HG03342 (cell line): ENCODE measurements at regions not wholly inside any gene's neighbourhood (a gene's known extent, or its start where the extent isn't known, plus 50 kb on each side); places are given as distances from the start of the nearest gene placed in this dataset.

Source experiments
- ATAC-seq: cut with Tn5 transposase; IDR thresholded peaks from one replicate; pipeline ENCODE4 v1.9.1; 2021; ENCODE audit warnings: mild to moderate bottlenecking, moderate library complexity; ENCODE audit not compliant: unreplicated experiment

- ATAC-seq = no peak
Observed at GRCh38 chr4:175424111-175424510, 388.0 kb downstream of the GPM6A start.

GRCh38 chr4:175427751-175428150 lies 384.3 kb downstream of the GPM6A start:
- no peak for ATAC-seq

GRCh38 chr4:175431694-175432093 lies 380.4 kb downstream of the GPM6A start:
- no peak for ATAC-seq

- ATAC-seq = no peak
Observed at GRCh38 chr4:175435381-175435783, 376.7 kb downstream of the GPM6A start.

GRCh38 chr4:175436196-175436595 lies 375.9 kb downstream of the GPM6A start:
- no peak for ATAC-seq

- no peak for ATAC-seq
Observed at GRCh38 chr4:175440786-175441185, 371.3 kb downstream of the GPM6A start.

GRCh38 chr4:175441256-175441655 lies 370.8 kb downstream of the GPM6A start:
- no peak for ATAC-seq

- ATAC-seq = no peak
Observed at GRCh38 chr4:175443547-175443946, 368.5 kb downstream of the GPM6A start.

GRCh38 chr4:175444512-175444911 lies 367.6 kb downstream of the GPM6A start:
- ATAC-seq = no peak

GRCh38 chr4:175447016-175447415 lies 365.0 kb downstream of the GPM6A start:
- no peak for ATAC-seq

GRCh38 chr4:175450446-175450845 lies 361.6 kb downstream of the GPM6A start:
- ATAC-seq = no peak

GRCh38 chr4:175451238-175451965 lies 360.7 kb downstream of the GPM6A start:
- no peak for ATAC-seq

- no peak for ATAC-seq
Observed at GRCh38 chr4:175453456-175453855, 358.6 kb downstream of the GPM6A start.

- ATAC-seq = no peak
Observed at GRCh38 chr4:175456131-175456530, 355.9 kb downstream of the GPM6A start.

- no peak for ATAC-seq
Observed at GRCh38 chr4:175457956-175458355, 354.1 kb downstream of the GPM6A start.

- ATAC-seq = no peak
Observed at GRCh38 chr4:175459571-175459970, 352.5 kb downstream of the GPM6A start.

- ATAC-seq = no peak
Observed at GRCh38 chr4:175460414-175460813, 351.6 kb downstream of the GPM6A start.

- no peak for ATAC-seq
Observed at GRCh38 chr4:175469514-175469913, 342.6 kb downstream of the GPM6A start.

GRCh38 chr4:175470131-175470530 lies 341.9 kb downstream of the GPM6A start:
- ATAC-seq = no peak

GRCh38 chr4:175480404-175480803 lies 331.7 kb downstream of the GPM6A start:
- ATAC-seq = no peak

- ATAC-seq = no peak
Observed at GRCh38 chr4:175499735-175500352, 312.2 kb downstream of the GPM6A start.

GRCh38 chr4:175504318-175504717 lies 307.7 kb downstream of the GPM6A start:
- no peak for ATAC-seq

GRCh38 chr4:175509320-175509719 lies 302.7 kb downstream of the GPM6A start:
- ATAC-seq = no peak
